ENCODE measurements at regions not wholly inside any gene's neighbourhood (a gene's known extent, or its start where the extent isn't known, plus 50 kb on each side); places are given as distances from the start of the nearest gene placed in this dataset.
A peak's percentile ranks its signal among the peaks of the same experiment; 100 is the strongest.
"Not testable (repeated sequence)": the region's sequence is repeated elsewhere in the genome, so short reads cannot be mapped to it uniquely, and the experiment has no call there.

DNA sequence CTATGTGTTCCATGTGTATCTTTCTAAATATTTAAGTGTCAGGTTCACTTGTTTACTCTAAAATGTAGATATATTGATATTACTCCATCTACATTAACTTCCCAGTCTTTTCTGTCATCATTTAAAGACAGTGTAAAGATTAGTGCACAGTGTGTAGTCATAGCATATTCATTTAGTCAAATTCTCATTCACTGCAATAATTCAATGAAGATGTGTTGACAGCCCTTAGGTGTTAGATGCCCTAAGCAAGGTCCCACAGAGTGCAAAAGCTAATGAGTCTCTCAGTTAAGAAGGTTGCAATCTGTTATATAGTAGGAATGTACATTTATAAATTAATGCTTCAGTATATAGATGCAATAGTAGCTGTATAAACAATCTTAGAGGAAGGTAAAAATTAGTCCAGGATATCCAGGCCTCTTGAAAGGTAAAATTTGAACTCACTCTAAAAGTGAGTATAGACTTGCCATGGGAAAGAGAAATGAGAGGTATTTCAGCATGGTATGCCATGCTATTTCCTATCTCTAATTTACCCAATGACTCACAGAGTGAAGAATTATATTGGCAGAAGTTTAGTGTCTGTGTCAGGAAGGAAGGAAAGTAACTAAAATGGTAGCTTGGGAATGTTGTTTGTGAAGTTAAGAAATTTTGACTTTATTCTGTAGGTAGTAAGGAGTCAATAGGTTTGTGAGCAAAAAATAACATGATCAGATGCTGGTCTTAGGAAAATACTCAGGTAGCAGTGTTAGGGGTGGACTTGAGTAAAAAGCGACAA lies 969.9 kb upstream of the CITED2 start:
- Mint-ChIP-seq H3K27ac (no peak overlapping the region), H3K4me1 (no peaks in the 10 kb centered on the region), H3K4me3 (no peak overlapping the region), H3K27me3 (peaks cover 26% of the 10 kb centered on the region), H3K36me3 (ENCODE audit: low read depth) (no peaks in the 10 kb centered on the region)
- DNase-seq, result no peak
- ATAC-seq, result no peak
- H3K9me3 ChIP-seq (ENCODE audit: control insufficient read depth, low read length, poor library complexity, severe bottlenecking), result no peaks in the 10 kb centered on the region

DNA sequence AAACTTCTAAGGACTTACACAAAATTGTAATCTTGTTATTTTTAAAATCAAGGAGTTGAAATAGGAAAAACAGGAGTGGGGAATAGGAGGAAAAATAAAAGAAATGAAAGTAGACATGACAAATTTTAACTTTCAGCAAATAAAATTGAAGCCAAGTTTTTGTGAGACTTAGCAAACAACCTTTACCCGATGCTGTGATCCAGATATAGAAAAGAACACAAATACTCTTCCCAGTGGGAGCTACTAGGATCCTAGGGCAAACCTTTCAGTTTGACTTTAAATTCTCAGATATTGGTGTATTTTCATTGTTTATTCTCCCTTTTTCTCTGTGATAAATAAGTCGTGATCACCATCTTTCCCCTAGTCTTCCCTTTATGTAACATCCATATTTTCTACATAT lies 968.7 kb upstream of the CITED2 start:
- Mint-ChIP-seq H3K27me3 (peaks cover 26% of the 10 kb centered on the region), H3K27ac (no peak overlapping the region), H3K4me1 (no peaks in the 10 kb centered on the region), H3K4me3 (no peak overlapping the region), H3K36me3 (ENCODE audit: low read depth) (no peaks in the 10 kb centered on the region)
- no peak for ATAC-seq
- H3K9me3 ChIP-seq (ENCODE audit: control insufficient read depth, low read length, poor library complexity, severe bottlenecking), result no peaks in the 10 kb centered on the region
- DNase-seq, result no peak

DNA sequence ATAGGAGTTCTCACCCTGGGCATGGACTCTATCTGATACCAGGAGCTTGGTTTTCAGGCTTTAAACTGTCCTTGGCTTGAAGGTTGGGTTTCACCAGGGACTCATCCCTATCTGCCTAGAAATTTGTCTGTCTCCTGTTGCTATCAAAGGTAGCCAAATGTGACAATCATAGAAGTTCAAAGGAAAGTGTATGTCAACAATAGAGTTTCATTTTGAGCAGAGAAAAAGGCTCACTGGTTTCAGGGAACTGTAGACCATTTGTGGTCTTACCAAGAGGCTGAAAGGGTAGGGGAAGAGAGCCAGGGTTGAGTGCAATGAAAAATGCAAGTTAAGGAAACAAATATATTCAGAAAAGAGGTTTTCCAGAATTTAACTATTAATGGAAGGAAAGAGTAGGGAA lies 966.8 kb upstream of the CITED2 start:
- no peak for DNase-seq
- Mint-ChIP-seq H3K4me3 (no peak overlapping the region), H3K27ac (no peak overlapping the region), H3K4me1 (no peaks in the 10 kb centered on the region), H3K27me3 (peaks cover 26% of the 10 kb centered on the region), H3K36me3 (ENCODE audit: low read depth) (no peaks in the 10 kb centered on the region)
- ATAC-seq, result no peak
- no peaks in the 10 kb centered on the region for H3K9me3 ChIP-seq (ENCODE audit: control insufficient read depth, low read length, poor library complexity, severe bottlenecking)

DNA sequence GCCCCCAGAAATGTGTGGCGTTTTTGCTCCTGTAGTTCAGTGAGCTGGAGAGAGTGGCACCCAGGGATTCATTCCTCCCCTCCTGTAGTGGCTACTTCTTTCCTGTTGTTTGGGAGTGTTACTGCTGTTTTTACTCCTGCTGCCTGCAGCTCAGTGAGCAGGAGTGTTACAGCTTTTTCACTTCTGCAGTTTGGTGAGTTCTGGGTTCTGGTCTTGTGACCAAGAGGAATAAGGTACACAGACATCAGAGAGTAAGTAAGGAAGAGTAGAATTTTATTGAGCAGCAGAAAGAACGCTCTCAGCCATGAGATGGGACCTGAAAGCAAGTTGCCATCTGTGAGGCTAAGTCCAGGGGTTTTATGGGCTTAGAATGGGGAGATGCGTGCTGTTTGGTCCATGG lies 966.3 kb upstream of the CITED2 start:
- Mint-ChIP-seq H3K4me3 (no peak overlapping the region), H3K27ac (no peak overlapping the region), H3K27me3 (peaks cover 26% of the 10 kb centered on the region), H3K4me1 (no peaks in the 10 kb centered on the region), H3K36me3 (ENCODE audit: low read depth) (no peaks in the 10 kb centered on the region)
- no peak for DNase-seq
- no peaks in the 10 kb centered on the region for H3K9me3 ChIP-seq (ENCODE audit: control insufficient read depth, low read length, poor library complexity, severe bottlenecking)
- ATAC-seq, result no peak

DNA sequence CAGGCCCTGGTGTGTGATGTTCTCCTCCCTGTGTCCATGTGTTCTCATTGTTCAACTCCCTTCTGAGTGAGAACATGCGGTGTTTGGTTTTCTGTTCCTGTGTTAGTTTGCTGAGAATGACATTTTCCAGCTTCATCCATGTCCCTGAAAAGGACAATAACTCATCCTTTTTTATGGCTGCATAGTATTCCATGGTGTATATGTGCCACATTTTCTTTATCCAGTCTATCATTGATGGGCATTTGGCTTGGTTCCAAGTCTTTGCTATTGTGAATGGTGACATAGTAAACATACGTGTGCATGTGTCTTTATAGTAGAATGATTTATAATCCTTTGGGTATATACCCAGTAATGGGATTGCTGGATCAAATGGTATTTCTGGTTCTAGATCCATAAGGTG lies 964.6 kb upstream of the CITED2 start:
- DNase-seq; H3K4me1 Mint-ChIP-seq; H3K27ac Mint-ChIP-seq; H3K4me3 Mint-ChIP-seq; H3K36me3 Mint-ChIP-seq (ENCODE audit: low read depth); ATAC-seq; H3K9me3 ChIP-seq (ENCODE audit: control insufficient read depth, low read length, poor library complexity, severe bottlenecking): not testable (repeated sequence)
- H3K27me3 Mint-ChIP-seq, result peaks cover 20% of the 10 kb centered on the region

DNA sequence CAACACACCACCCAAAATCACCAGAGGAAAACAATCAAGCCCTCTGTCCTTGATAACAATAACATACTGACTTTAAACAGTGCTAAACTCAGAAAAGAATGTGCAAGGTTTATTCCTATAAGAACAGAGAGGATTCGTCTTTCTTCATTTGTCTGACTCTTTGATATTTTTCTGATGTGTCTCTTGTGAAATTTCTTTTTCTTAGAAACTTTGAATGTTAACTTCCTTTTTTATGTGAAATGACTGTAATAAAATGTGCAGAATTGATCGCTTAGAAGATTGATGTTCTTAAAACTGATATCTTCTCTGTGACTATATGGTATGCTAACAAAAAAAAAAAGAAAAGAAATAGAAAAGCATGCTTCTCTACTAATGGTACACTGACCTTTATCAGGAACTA lies 947.4 kb upstream of the CITED2 start:
- DNase-seq (no peak), ATAC-seq (no peak)
- Mint-ChIP-seq H3K27me3 (no peaks in the 10 kb centered on the region), H3K27ac (no peak overlapping the region), H3K36me3 (ENCODE audit: low read depth) (no peaks in the 10 kb centered on the region), H3K4me1 (peaks cover 2% of the 10 kb centered on the region), H3K4me3 (no peak overlapping the region)
- H3K9me3 ChIP-seq (ENCODE audit: control insufficient read depth, low read length, poor library complexity, severe bottlenecking), result no peaks in the 10 kb centered on the region

DNA sequence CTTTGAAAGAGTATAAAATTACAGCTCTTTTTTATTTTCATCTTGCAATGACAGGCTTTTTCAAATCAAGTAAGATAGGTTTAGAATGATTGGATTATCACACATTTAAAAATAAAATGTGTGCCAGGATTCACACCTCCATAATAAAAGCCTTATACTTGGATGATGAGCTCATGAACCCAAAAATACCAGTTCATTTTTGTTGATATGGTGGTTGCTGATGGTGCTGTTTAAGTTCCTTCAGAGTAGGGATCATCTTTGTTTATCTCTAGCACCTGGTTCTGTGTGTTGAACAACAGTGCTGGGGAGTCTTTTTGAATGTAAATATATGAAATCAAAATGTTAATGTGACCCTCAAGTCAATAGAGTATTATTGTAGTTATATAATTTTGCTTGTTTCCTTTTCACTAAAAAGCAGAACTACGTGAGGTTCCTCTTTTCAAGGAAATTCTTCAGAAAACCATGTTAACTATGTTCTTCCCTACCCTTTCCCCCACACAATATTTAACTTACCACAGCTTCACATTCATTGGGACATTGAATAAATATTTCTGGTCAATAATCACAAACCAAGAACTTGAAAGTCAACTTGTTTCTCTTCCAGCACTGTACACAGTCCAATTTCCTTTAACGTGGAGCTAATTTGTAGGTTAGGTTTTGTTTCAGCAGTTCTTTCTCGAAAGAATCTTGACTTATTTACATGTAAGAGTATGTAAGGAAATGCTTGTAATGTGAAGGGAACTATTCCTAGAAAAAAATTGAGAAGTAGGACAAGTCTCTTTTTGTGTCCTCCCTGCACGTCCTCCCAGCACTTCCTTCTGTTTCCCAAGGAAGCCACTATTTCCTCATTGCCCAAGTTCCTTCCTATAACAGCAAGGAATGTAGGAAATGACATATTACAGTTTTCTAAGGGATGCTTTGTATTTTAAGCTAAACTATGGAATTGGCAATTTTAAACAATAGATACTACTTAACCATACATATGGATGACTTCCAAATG lies 945.9 kb upstream of the CITED2 start:
- no peaks in the 10 kb centered on the region for H3K9me3 ChIP-seq (ENCODE audit: control insufficient read depth, low read length, poor library complexity, severe bottlenecking)
- ATAC-seq (peak; percentile 20), DNase-seq (no peak)
- peak overlapping the region; percentile 2 for H3K4me3 Mint-ChIP-seq
- no peaks in the 10 kb centered on the region for H3K27me3 Mint-ChIP-seq
- H3K36me3 Mint-ChIP-seq (ENCODE audit: low read depth), result no peaks in the 10 kb centered on the region
- H3K4me1 Mint-ChIP-seq, result peaks cover 2% of the 10 kb centered on the region
- no peak overlapping the region for H3K27ac Mint-ChIP-seq

DNA sequence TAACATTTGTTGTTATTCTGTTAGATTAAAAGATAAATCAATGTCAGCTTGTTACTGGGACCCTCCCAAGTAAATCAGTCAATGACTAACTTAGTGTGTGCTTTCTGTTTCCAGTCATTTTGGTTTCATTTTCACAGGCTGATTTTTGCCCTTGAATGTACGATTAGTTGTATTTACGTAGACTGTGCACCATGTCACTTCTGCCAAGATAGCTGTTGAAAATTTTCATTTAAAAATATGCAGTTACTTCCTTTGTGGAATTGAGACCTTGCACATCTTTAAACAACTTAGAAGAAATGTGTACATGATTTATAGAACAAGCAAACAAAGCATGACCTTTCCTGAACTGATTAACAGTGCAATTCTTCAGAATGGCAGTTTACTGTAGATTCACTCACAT lies 944.8 kb upstream of the CITED2 start:
- Mint-ChIP-seq H3K36me3 (ENCODE audit: low read depth) (no peaks in the 10 kb centered on the region), H3K27me3 (no peaks in the 10 kb centered on the region), H3K27ac (no peak overlapping the region), H3K4me3 (no peak overlapping the region), H3K4me1 (peaks cover 2% of the 10 kb centered on the region)
- ATAC-seq, result no peak
- no peaks in the 10 kb centered on the region for H3K9me3 ChIP-seq (ENCODE audit: control insufficient read depth, low read length, poor library complexity, severe bottlenecking)
- no peak for DNase-seq

DNA sequence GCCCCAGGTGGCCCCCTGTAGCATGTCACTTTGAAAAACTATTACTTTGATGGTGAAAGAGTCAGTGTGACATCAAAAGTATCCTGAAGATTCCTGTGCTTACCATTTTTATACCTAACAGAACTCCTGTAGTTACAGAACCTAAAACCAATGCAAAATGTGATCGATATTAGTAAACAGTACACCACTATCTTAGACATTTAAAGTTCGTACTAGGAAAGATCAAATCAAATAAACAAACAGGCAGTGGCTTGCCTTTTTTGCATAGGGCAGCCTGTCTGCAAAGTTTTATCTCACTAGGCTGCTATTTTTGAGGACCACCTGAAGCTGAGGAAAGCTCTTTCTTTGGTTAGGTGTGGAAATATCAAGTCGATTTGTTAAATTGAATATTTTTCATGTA lies 944.0 kb upstream of the CITED2 start:
- no peak for ATAC-seq
- Mint-ChIP-seq H3K36me3 (ENCODE audit: low read depth) (no peaks in the 10 kb centered on the region), H3K27me3 (no peaks in the 10 kb centered on the region), H3K4me1 (peaks cover 2% of the 10 kb centered on the region), H3K4me3 (no peak overlapping the region), H3K27ac (no peak overlapping the region)
- H3K9me3 ChIP-seq (ENCODE audit: control insufficient read depth, low read length, poor library complexity, severe bottlenecking), result no peaks in the 10 kb centered on the region
- no peak for DNase-seq

DNA sequence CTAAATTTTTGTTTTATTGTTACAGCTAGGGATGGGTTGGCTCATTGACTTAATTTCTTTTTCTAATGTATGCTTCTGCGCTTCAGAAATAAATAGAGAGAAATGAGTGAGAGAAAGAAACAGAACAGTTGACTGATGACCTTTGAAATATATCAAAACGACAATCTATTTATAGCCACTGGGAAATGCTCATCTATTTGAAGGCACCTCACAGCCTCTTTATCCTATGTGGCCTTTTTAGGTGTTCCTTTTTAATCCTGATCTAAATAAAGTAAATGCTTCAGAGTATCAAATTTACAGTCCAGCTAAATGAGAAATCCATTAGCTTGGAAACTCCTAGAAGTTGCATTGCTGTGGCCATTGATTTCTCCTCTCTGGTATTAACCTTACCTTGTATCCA lies 943.5 kb upstream of the CITED2 start:
- Mint-ChIP-seq H3K27me3 (no peaks in the 10 kb centered on the region), H3K4me3 (no peak overlapping the region), H3K4me1 (peaks cover 2% of the 10 kb centered on the region), H3K27ac (no peak overlapping the region), H3K36me3 (ENCODE audit: low read depth) (no peaks in the 10 kb centered on the region)
- ATAC-seq, result no peak
- DNase-seq, result no peak
- H3K9me3 ChIP-seq (ENCODE audit: control insufficient read depth, low read length, poor library complexity, severe bottlenecking), result no peaks in the 10 kb centered on the region

DNA sequence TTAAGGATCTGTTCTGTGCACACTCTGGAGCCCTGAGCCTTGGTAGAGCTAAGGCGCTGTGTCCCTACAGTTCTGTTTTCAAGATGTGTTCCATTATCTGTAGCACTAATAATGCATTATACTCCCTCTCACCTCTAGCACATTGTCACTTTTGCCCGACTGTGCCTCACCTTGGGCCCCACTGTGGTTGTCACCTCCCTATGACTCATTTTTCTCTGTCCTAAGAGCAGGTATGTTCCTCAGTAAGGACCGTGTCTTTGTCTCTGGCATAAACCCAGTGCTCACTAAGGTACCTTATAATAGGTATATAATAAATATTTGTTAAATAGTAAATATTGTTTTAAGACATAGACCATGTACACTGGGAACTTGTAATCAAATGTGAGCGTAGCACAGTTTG lies 942.5 kb upstream of the CITED2 start:
- Mint-ChIP-seq H3K27me3 (no peaks in the 10 kb centered on the region), H3K36me3 (ENCODE audit: low read depth) (no peaks in the 10 kb centered on the region), H3K4me1 (peaks cover 1% of the 10 kb centered on the region), H3K4me3 (no peak overlapping the region), H3K27ac (no peak overlapping the region)
- no peak for DNase-seq
- no peaks in the 10 kb centered on the region for H3K9me3 ChIP-seq (ENCODE audit: control insufficient read depth, low read length, poor library complexity, severe bottlenecking)
- no peak for ATAC-seq

DNA sequence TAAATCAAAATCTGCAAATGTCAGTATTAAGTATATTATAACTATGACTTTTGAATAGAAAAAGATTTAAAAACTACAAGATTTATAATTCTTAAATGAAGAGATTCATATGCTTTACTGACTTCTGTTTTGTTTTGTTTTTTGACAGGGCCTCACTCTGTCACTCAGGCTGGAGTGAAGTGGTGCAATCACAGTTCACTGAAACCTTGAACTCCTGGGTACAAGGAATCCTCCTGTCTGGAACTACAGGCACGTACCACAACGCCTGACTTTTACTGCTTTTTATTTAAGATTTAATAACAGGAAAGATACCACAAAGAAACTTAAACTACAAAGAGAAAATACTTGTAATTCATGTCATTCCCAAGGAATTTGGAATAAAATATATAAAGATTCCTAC lies 940.2 kb upstream of the CITED2 start:
- Mint-ChIP-seq H3K36me3 (ENCODE audit: low read depth) (no peaks in the 10 kb centered on the region), H3K4me1 (no peaks in the 10 kb centered on the region), H3K27ac (no peak overlapping the region), H3K4me3 (no peak overlapping the region), H3K27me3 (no peaks in the 10 kb centered on the region)
- DNase-seq (no peak), ATAC-seq (no peak)
- H3K9me3 ChIP-seq (ENCODE audit: control insufficient read depth, low read length, poor library complexity, severe bottlenecking), result no peaks in the 10 kb centered on the region

DNA sequence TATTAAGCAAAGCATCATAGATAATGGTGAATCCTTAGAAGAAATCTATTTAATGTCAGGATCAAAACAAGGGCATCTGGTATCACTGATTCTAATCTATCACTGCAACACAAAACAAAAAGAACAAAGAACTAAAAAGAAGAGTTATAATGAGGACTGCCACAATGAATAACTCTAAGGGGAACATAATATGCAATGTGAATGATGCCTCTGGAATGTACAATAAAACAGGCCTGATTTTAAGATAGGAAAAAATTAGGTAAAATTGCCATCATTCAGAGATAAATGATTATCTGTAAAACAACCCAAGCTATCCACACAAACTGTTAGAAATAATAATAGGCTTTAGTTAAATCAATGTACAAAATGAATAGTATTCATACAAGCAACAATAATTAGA lies 936.7 kb upstream of the CITED2 start:
- H3K27ac Mint-ChIP-seq, result no peak overlapping the region
- ATAC-seq (no peak), DNase-seq (no peak)
- no peaks in the 10 kb centered on the region for H3K27me3 Mint-ChIP-seq
- H3K4me3 Mint-ChIP-seq, result no peak overlapping the region
- no peaks in the 10 kb centered on the region for H3K4me1 Mint-ChIP-seq
- H3K9me3 ChIP-seq (ENCODE audit: control insufficient read depth, low read length, poor library complexity, severe bottlenecking), result no peaks in the 10 kb centered on the region
- no peaks in the 10 kb centered on the region for H3K36me3 Mint-ChIP-seq (ENCODE audit: low read depth)

Data from T-helper 17 cell (primary cell).